ENCODE measurements at regions not wholly inside any gene's neighbourhood (a gene's known extent, or its start where the extent isn't known, plus 50 kb on each side); places are given as distances from the start of the nearest gene placed in this dataset.

- DNase-seq (ENCODE audit: low spot score), result no peak
These were observed 93.6 kb upstream of the ZNF507 start for GRCh38 chr19:32251634-32252332.

- no peak for DNase-seq (ENCODE audit: low spot score)
These were observed 93.1 kb upstream of the ZNF507 start for GRCh38 chr19:32252333-32252669.

- DNase-seq (ENCODE audit: low spot score), result no peak
These were observed 91.5 kb upstream of the ZNF507 start for GRCh38 chr19:32253683-32254508.

GRCh38 chr19:32254509-32254890 is 90.9 kb upstream of the ZNF507 start:
- DNase-seq (ENCODE audit: low spot score), result no peak

- no peak for DNase-seq (ENCODE audit: low spot score)
These were observed 89.7 kb upstream of the ZNF507 start for GRCh38 chr19:32255536-32256295.

GRCh38 chr19:32256341-32256975 is 89.0 kb upstream of the ZNF507 start:
- DNase-seq (ENCODE audit: low spot score), result no peak

GRCh38 chr19:32257326-32258073 is 87.9 kb upstream of the ZNF507 start:
- DNase-seq (ENCODE audit: low spot score), result no peak

- no peak for DNase-seq (ENCODE audit: low spot score)
These were observed 87.2 kb upstream of the ZNF507 start for GRCh38 chr19:32258167-32258566.

GRCh38 chr19:32264568-32264967 is 80.8 kb upstream of the ZNF507 start:
- no peak for DNase-seq (ENCODE audit: low spot score)

GRCh38 chr19:32265995-32266394 is 79.4 kb upstream of the ZNF507 start:
- DNase-seq (ENCODE audit: low spot score), result no peak

GRCh38 chr19:32266460-32266859 is 79.0 kb upstream of the ZNF507 start:
- DNase-seq (ENCODE audit: low spot score), result no peak

GRCh38 chr19:32268381-32268780 is 77.0 kb upstream of the ZNF507 start:
- DNase-seq (ENCODE audit: low spot score), result no peak

- no peak for DNase-seq (ENCODE audit: low spot score)
These were observed 75.6 kb upstream of the ZNF507 start for GRCh38 chr19:32269831-32270230.

- no peak for DNase-seq (ENCODE audit: low spot score)
These were observed 71.9 kb upstream of the ZNF507 start for GRCh38 chr19:32273483-32273882.

GRCh38 chr19:32287086-32287485 is 58.3 kb upstream of the ZNF507 start:
- DNase-seq (ENCODE audit: low spot score), result no peak

GRCh38 chr19:32287811-32288227 is 57.6 kb upstream of the ZNF507 start:
- peak; percentile 61 for DNase-seq (ENCODE audit: low spot score)

- no peak for DNase-seq (ENCODE audit: low spot score)
These were observed 55.7 kb upstream of the ZNF507 start for GRCh38 chr19:32289566-32290210.

- no peak for DNase-seq (ENCODE audit: low spot score)
These were observed 53.5 kb upstream of the ZNF507 start for GRCh38 chr19:32291876-32292275.

GRCh38 chr19:32294871-32295438 is 50.5 kb upstream of the ZNF507 start:
- no peak for DNase-seq (ENCODE audit: low spot score)

All from AG08395 (cell line).